Ishikawa (cell line): ENCODE measurements at regions not wholly inside any gene's neighbourhood (a gene's known extent, or its start where the extent isn't known, plus 50 kb on each side); places are given as distances from the start of the nearest gene placed in this dataset.

Experiments
- CEBPB ChIP-seq: IDR thresholded peaks from 2 replicates; pipeline ENCODE4 v1.6.1; 2012
- CREB1 ChIP-seq: IDR thresholded peaks from 2 replicates; pipeline ENCODE4 v1.6.1; 2012; ENCODE audit warnings: low read depth
- EGR1 ChIP-seq: IDR thresholded peaks from 2 replicates; pipeline ENCODE4 v1.6.1; 2012
- EP300 ChIP-seq: IDR thresholded peaks from 2 replicates; pipeline ENCODE4 v1.6.1; 2012; ENCODE audit warnings: borderline replicate concordance
- FOXM1 ChIP-seq: IDR thresholded peaks from 2 replicates; pipeline ENCODE4 v1.6.1; 2012; ENCODE audit warnings: low read depth, borderline replicate concordance
- NFIC ChIP-seq: IDR thresholded peaks from 2 replicates; pipeline ENCODE4 v1.6.1; 2012
- RAD21 ChIP-seq: IDR thresholded peaks from 2 replicates; pipeline ENCODE4 v1.6.1; 2012; ENCODE audit warnings: low read depth
- TAF1 ChIP-seq: IDR thresholded peaks from 2 replicates; pipeline ENCODE4 v1.6.1; 2012; ENCODE audit warnings: low read depth, mild to moderate bottlenecking
- TCF12 ChIP-seq: IDR thresholded peaks from 2 replicates; pipeline ENCODE4 v1.6.1; 2012; ENCODE audit warnings: low read depth
- TEAD4 ChIP-seq: IDR thresholded peaks from 2 replicates; pipeline ENCODE4 v1.6.1; 2012
- USF1 ChIP-seq: IDR thresholded peaks from 2 replicates; pipeline ENCODE4 v1.6.1; 2012
- YY1 ChIP-seq: IDR thresholded peaks from 2 replicates; pipeline ENCODE4 v1.6.1; 2012; ENCODE audit warnings: low read depth
- ZBTB7A ChIP-seq: IDR thresholded peaks from 2 replicates; pipeline ENCODE4 v1.6.1; 2012; ENCODE audit warnings: low read depth
- TF ChIP-seq, protein P1 (sequence below): IDR thresholded peaks from 2 replicates; pipeline ENCODE4 v1.6.1; 2012; ENCODE audit warnings: low read depth, mild to moderate bottlenecking
- TF ChIP-seq, protein P2 (sequence below): IDR thresholded peaks from 2 replicates; pipeline ENCODE4 v1.6.1; 2012

DNA sequence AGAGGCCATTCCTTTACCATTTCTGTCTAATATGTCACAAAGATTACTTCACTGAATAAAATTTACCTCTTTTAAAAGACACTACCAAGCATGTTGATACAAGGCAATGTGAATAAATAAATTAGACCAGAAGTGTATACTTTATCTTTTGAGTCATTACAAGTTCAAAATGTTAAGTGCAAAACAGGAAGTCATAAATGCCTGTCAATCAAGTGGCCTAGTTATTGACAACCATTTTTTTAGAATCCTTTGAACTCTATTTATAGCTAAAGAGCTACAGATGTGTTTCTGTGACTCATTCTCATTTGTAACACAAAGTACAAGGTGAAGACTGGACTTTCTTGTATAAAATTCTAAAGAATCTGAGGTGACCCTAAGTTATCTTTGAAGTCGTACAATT is 602.7 kb upstream of the SEMA6A start:
- TF ChIP-seq TEAD4, result no peak
- TF ChIP-seq, protein P1, sequence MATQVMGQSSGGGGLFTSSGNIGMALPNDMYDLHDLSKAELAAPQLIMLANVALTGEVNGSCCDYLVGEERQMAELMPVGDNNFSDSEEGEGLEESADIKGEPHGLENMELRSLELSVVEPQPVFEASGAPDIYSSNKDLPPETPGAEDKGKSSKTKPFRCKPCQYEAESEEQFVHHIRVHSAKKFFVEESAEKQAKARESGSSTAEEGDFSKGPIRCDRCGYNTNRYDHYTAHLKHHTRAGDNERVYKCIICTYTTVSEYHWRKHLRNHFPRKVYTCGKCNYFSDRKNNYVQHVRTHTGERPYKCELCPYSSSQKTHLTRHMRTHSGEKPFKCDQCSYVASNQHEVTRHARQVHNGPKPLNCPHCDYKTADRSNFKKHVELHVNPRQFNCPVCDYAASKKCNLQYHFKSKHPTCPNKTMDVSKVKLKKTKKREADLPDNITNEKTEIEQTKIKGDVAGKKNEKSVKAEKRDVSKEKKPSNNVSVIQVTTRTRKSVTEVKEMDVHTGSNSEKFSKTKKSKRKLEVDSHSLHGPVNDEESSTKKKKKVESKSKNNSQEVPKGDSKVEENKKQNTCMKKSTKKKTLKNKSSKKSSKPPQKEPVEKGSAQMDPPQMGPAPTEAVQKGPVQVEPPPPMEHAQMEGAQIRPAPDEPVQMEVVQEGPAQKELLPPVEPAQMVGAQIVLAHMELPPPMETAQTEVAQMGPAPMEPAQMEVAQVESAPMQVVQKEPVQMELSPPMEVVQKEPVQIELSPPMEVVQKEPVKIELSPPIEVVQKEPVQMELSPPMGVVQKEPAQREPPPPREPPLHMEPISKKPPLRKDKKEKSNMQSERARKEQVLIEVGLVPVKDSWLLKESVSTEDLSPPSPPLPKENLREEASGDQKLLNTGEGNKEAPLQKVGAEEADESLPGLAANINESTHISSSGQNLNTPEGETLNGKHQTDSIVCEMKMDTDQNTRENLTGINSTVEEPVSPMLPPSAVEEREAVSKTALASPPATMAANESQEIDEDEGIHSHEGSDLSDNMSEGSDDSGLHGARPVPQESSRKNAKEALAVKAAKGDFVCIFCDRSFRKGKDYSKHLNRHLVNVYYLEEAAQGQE, result no peak
- TF ChIP-seq EP300, result no peak
- no peak for TF ChIP-seq RAD21
- no peak for TF ChIP-seq ZBTB7A
- TF ChIP-seq TCF12, result no peak
- TF ChIP-seq TAF1, result no peak
- TF ChIP-seq USF1, result no peak
- no peak for TF ChIP-seq EGR1
- no peak for TF ChIP-seq FOXM1
- no peak for TF ChIP-seq CEBPB
- TF ChIP-seq, protein P2, sequence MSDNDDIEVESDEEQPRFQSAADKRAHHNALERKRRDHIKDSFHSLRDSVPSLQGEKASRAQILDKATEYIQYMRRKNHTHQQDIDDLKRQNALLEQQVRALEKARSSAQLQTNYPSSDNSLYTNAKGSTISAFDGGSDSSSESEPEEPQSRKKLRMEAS, result no peak
- no peak for TF ChIP-seq CREB1
- TF ChIP-seq YY1, result no peak
- no peak for TF ChIP-seq NFIC

- TF ChIP-seq, protein P1, result no peak
- TF ChIP-seq TAF1, result no peak
- TF ChIP-seq EGR1, result no peak
- TF ChIP-seq, protein P2, result no peak
These were observed 590.4 kb upstream of the SEMA6A start for GRCh38 chr5:117165068-117165467.

- no peak for TF ChIP-seq NFIC
- TF ChIP-seq TEAD4, result no peak
- TF ChIP-seq, protein P2, result no peak
- TF ChIP-seq EGR1, result no peak
- no peak for TF ChIP-seq TAF1
- no peak for TF ChIP-seq CEBPB
- no peak for TF ChIP-seq RAD21
- TF ChIP-seq, protein P1, result no peak
- no peak for TF ChIP-seq USF1
- TF ChIP-seq ZBTB7A, result no peak
These were observed 587.2 kb upstream of the SEMA6A start for GRCh38 chr5:117161718-117162335.

DNA sequence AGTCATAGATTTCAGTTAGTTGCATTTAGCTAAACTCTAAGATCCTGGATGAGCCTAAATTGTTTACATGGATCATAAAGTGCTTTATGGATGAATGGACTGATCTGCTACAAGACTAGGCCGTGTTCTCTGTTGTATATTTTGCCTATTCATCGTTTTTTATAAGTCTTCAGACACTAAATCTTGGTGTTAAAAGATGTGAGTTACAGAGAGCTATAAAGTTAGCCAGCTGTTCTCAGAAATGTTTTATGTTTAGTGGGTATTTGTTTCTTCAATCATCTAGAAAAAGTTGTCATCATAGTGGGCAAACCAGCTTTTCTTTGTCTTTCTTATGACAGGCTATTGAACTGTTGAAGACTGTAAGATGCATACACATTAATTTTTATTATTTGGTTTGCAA is 585.8 kb upstream of the SEMA6A start:
- TF ChIP-seq, protein P2, result no peak
- TF ChIP-seq EGR1, result no peak
- no peak for TF ChIP-seq USF1
- no peak for TF ChIP-seq ZBTB7A
- TF ChIP-seq TAF1, result no peak
- TF ChIP-seq EP300, result no peak
- TF ChIP-seq NFIC, result no peak
- TF ChIP-seq, protein P1, result no peak
- TF ChIP-seq RAD21, result no peak
- TF ChIP-seq FOXM1, result no peak
- TF ChIP-seq CREB1, result no peak
- TF ChIP-seq CEBPB, result no peak
- TF ChIP-seq YY1, result no peak
